HG02840 (cell line): ENCODE measurements at regions not wholly inside any gene's neighbourhood (a gene's known extent, or its start where the extent isn't known, plus 50 kb on each side); places are given as distances from the start of the nearest gene placed in this dataset.

Source experiments
- ATAC-seq: cut with Tn5 transposase; IDR thresholded peaks from one replicate; pipeline ENCODE4 v1.9.1; 2021; ENCODE audit warnings: mild to moderate bottlenecking, moderate library complexity, moderate number of reproducible peaks; ENCODE audit not compliant: unreplicated experiment, low FRiP score

- no peak for ATAC-seq
Observed at GRCh38 chr4:81546777-81547176, 75.1 kb upstream of the RASGEF1B start.

GRCh38 chr4:81541161-81541945 is 69.6 kb upstream of the RASGEF1B start:
- no peak for ATAC-seq

- no peak for ATAC-seq
Observed at GRCh38 chr4:81538716-81539427, 67.2 kb upstream of the RASGEF1B start.

GRCh38 chr4:81531410-81531809 is 59.7 kb upstream of the RASGEF1B start:
- ATAC-seq = no peak

- ATAC-seq = no peak
Observed at GRCh38 chr4:81528979-81529378, 57.3 kb upstream of the RASGEF1B start.

GRCh38 chr4:81528200-81528599 is 56.5 kb upstream of the RASGEF1B start:
- ATAC-seq = no peak

- no peak for ATAC-seq
Observed at GRCh38 chr4:81527709-81528108, 56.0 kb upstream of the RASGEF1B start.

GRCh38 chr4:81527115-81527514 is 55.4 kb upstream of the RASGEF1B start:
- ATAC-seq = no peak

- no peak for ATAC-seq
Observed at GRCh38 chr4:81526706-81527105, 55.0 kb upstream of the RASGEF1B start.

GRCh38 chr4:81523672-81524327 is 52.1 kb upstream of the RASGEF1B start:
- ATAC-seq = peak; percentile 73

- no peak for ATAC-seq
Observed at GRCh38 chr4:81522711-81523110, 51.0 kb upstream of the RASGEF1B start.

GRCh38 chr4:81521708-81522107 is 50.0 kb upstream of the RASGEF1B start:
- ATAC-seq = no peak
